GM18520 (cell line): ENCODE measurements at regions not wholly inside any gene's neighbourhood (a gene's known extent, or its start where the extent isn't known, plus 50 kb on each side); places are given as distances from the start of the nearest gene placed in this dataset.

Experiments
- ATAC-seq: cut with Tn5 transposase; IDR thresholded peaks from one replicate; pipeline ENCODE4 v1.9.1; 2021; ENCODE audit not compliant: unreplicated experiment

GRCh38 chr3:22296601-22297000, 545.6 kb upstream of the ZNF385D start:
- ATAC-seq, result no peak

GRCh38 chr3:22297436-22297835, 546.4 kb upstream of the ZNF385D start:
- no peak for ATAC-seq

- no peak for ATAC-seq
Observed at GRCh38 chr3:22306454-22306853, 555.4 kb upstream of the ZNF385D start.

GRCh38 chr3:22308871-22309270, 557.9 kb upstream of the ZNF385D start:
- ATAC-seq, result no peak

- no peak for ATAC-seq
Observed at GRCh38 chr3:22315925-22316324, 564.9 kb upstream of the ZNF385D start.

GRCh38 chr3:22318325-22318724, 567.3 kb upstream of the ZNF385D start:
- ATAC-seq, result no peak

GRCh38 chr3:22319446-22319845, 568.4 kb upstream of the ZNF385D start:
- ATAC-seq, result no peak

GRCh38 chr3:22322861-22323260, 571.9 kb upstream of the ZNF385D start:
- no peak for ATAC-seq

GRCh38 chr3:22326305-22326704, 575.3 kb upstream of the ZNF385D start:
- ATAC-seq, result no peak

- ATAC-seq, result no peak
Observed at GRCh38 chr3:22334996-22335395, 584.0 kb upstream of the ZNF385D start.

- no peak for ATAC-seq
Observed at GRCh38 chr3:22349215-22349851, 598.3 kb upstream of the ZNF385D start.

GRCh38 chr3:22351806-22352205, 600.8 kb upstream of the ZNF385D start:
- ATAC-seq, result no peak

GRCh38 chr3:22353126-22353525, 602.1 kb upstream of the ZNF385D start:
- ATAC-seq, result no peak

GRCh38 chr3:22358334-22358733, 607.3 kb upstream of the ZNF385D start:
- no peak for ATAC-seq

GRCh38 chr3:22360164-22360563, 609.2 kb upstream of the ZNF385D start:
- no peak for ATAC-seq

- no peak for ATAC-seq
Observed at GRCh38 chr3:22360970-22361369, 610.0 kb upstream of the ZNF385D start.

- no peak for ATAC-seq
Observed at GRCh38 chr3:22361521-22361920, 610.5 kb upstream of the ZNF385D start.

GRCh38 chr3:22364851-22365250, 613.8 kb upstream of the ZNF385D start:
- no peak for ATAC-seq

- no peak for ATAC-seq
Observed at GRCh38 chr3:22366781-22367180, 615.8 kb upstream of the ZNF385D start.

- no peak for ATAC-seq
Observed at GRCh38 chr3:22371036-22371435, 620.0 kb upstream of the ZNF385D start.

GRCh38 chr3:22371607-22372291, 620.7 kb upstream of the ZNF385D start:
- ATAC-seq, result no peak

- no peak for ATAC-seq
Observed at GRCh38 chr3:22372292-22373062, 621.5 kb upstream of the ZNF385D start.
